ENCODE measurements at regions not wholly inside any gene's neighbourhood (a gene's known extent, or its start where the extent isn't known, plus 50 kb on each side); places are given as distances from the start of the nearest gene placed in this dataset.

GRCh38 chr22:34904486-34904885, 161.5 kb upstream of the ISX start:
- no peaks in the 10 kb centered on the region for H3K9me1 ChIP-seq (replicated peaks; ENCODE audit: control insufficient read depth, extremely low read depth, insufficient read depth, low read length)
- ChIA-PET POLR2A (no interaction called here), CTCF (no interaction called here)
- H3K9me3 ChIP-seq (replicated peaks; ENCODE audit: control insufficient read depth, insufficient read depth, low read length): peaks cover 17% of the 10 kb centered on the region
- no peaks in the 10 kb centered on the region for H3K79me2 ChIP-seq (ENCODE audit: control insufficient read depth, insufficient read depth, low read length)
- intact Hi-C loops (cut with micrococcal nuclease) (no loop called here), dilution Hi-C loops (cut with MboI; ENCODE audit: extremely low pct_ligation_motif_present, low sequenced_read_pairs) (no loop called here)
- H3K4me3 ChIP-seq (replicated peaks in 1 of 3; ENCODE audit: insufficient read depth in 1 of 3, low read depth in 1 of 3, low read length in 3 of 3): no peak overlapping the region
- FAIRE-seq (no peak), DNase-seq (ENCODE audit: low read depth, low spot score) (no peak)
- H4K20me1 ChIP-seq (replicated peaks; ENCODE audit: control insufficient read depth, extremely low read depth, insufficient read depth, low read length): no peaks in the 10 kb centered on the region
- no peak overlapping the region for H3K9ac ChIP-seq (replicated peaks; ENCODE audit: extremely low read depth, insufficient read depth, low read length)
- H3K36me3 ChIP-seq (ENCODE audit: control insufficient read depth in 2 of 2, extremely low read depth in 1 of 2, insufficient read depth in 2 of 2, low read length in 2 of 2): no peaks in the 10 kb centered on the region
- no peaks in the 10 kb centered on the region for H3K4me1 ChIP-seq (ENCODE audit: control insufficient read depth, extremely low read depth, insufficient read depth, low read length)
- no peak overlapping the region for H3K27ac ChIP-seq (ENCODE audit: insufficient read depth, low read depth, low read length)
- H2AFZ ChIP-seq (ENCODE audit: low read depth, low read length): no peak overlapping the region
- H3K4me2 ChIP-seq (ENCODE audit: insufficient read depth, low read length): no peak overlapping the region
- no peaks in the 10 kb centered on the region for H3K27me3 ChIP-seq (ENCODE audit: control insufficient read depth in 2 of 2, insufficient read depth in 2 of 2, low read length in 2 of 2)
- TF ChIP-seq FOS (IDR thresholded peaks at IDR 0.05; ENCODE audit: borderline replicate concordance, insufficient read depth, low read length) (no peak), CTCF (IDR thresholded peaks at IDR 0.05; ENCODE audit: extremely low read depth in 1 of 2, insufficient read depth in 1 of 2, low read depth in 1 of 2, low read length in 2 of 2) (no peak), EZH2 (IDR thresholded peaks at IDR 0.05; ENCODE audit: borderline replicate concordance, low read depth, low read length, severe bottlenecking) (no peak), GATA2 (IDR thresholded peaks at IDR 0.05; ENCODE audit: insufficient read depth, insufficient read length, low read depth, low read length) (no peak), MYC (IDR thresholded peaks at IDR 0.05; ENCODE audit: low read depth, low read length) (no peak), JUN (IDR thresholded peaks at IDR 0.05; ENCODE audit: borderline replicate concordance, insufficient read depth, insufficient read length, low read depth) (no peak)
- TF ChIP-seq, protein P1, sequence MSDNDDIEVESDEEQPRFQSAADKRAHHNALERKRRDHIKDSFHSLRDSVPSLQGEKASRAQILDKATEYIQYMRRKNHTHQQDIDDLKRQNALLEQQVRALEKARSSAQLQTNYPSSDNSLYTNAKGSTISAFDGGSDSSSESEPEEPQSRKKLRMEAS (IDR thresholded peaks at IDR 0.05; ENCODE audit: insufficient read depth, insufficient read length): no peak
- BruUV-seq (replicated peaks): no TSS peak

Measured in endothelial cell of umbilical vein (primary cell).